ENCODE measurements at regions not wholly inside any gene's neighbourhood (a gene's known extent, or its start where the extent isn't known, plus 50 kb on each side); places are given as distances from the start of the nearest gene placed in this dataset.
A peak's percentile ranks its signal among the peaks of the same experiment; 100 is the strongest.

DNA sequence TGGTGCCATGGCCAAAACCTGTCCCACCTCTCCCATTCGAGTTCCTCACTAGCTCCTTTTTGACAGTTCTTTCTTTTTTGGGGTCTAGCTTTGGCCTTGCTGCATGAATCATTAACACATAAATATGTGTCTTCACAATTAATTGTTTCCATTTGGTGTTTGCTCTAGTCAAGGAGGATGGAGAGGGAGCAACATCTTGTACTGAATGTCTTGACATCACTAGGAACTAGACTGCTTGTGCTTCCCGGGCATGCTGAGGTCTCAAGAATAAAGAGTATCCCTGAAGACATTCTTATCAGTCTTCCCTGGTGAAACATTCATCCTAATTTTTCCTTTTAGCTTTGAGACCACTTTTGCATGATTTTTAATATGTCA is 77.0 kb upstream of the ESR1 start:
- no peak for DNase-seq (ENCODE audit: low read depth in 2 of 2)
- no peak for TF ChIP-seq CTCF (IDR thresholded peaks at IDR 0.05; ENCODE audit: low read depth, low read length)
- H3K4me3 ChIP-seq (replicated peaks in 1 of 2; ENCODE audit: low read depth in 2 of 2, low read length in 2 of 2): no peak overlapping the region

- no peak for DNase-seq (ENCODE audit: low read depth in 2 of 2)
- no peak for TF ChIP-seq CTCF (IDR thresholded peaks at IDR 0.05; ENCODE audit: low read depth, low read length)
- no peak overlapping the region for H3K4me3 ChIP-seq (replicated peaks in 1 of 2; ENCODE audit: low read depth in 2 of 2, low read length in 2 of 2)
Observed at GRCh38 chr6:151731313-151731712, 76.2 kb upstream of the ESR1 start.

- no peak for DNase-seq (ENCODE audit: low read depth in 2 of 2)
- H3K4me3 ChIP-seq (replicated peaks in 1 of 2; ENCODE audit: low read depth in 2 of 2, low read length in 2 of 2): no peak overlapping the region
- TF ChIP-seq CTCF (IDR thresholded peaks at IDR 0.05; ENCODE audit: low read depth, low read length): no peak
Observed at GRCh38 chr6:151733680-151734320, 73.7 kb upstream of the ESR1 start.

DNA sequence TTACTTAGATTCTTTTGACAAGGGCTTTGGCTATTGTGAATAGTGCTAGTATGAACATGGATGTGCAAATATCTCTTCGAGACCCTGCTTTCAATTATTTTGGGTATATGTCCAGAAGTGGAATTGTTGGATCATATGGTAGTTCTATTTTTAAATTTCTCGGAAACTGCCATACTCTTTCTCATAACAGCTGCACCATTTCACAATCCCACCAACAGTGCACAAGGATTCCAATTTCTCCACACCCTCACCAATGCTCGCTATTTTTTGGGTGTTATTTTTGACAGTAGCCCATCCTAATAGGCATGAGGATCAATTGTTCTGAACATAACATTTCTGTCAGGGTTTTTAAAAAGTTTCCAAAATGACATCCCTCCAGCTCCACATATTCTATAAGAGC is 69.2 kb upstream of the ESR1 start:
- H3K4me3 ChIP-seq (replicated peaks in 1 of 2; ENCODE audit: low read depth in 2 of 2, low read length in 2 of 2): no peak overlapping the region
- no peak for TF ChIP-seq CTCF (IDR thresholded peaks at IDR 0.05; ENCODE audit: low read depth, low read length)
- no peak for DNase-seq (ENCODE audit: low read depth in 2 of 2)

DNA sequence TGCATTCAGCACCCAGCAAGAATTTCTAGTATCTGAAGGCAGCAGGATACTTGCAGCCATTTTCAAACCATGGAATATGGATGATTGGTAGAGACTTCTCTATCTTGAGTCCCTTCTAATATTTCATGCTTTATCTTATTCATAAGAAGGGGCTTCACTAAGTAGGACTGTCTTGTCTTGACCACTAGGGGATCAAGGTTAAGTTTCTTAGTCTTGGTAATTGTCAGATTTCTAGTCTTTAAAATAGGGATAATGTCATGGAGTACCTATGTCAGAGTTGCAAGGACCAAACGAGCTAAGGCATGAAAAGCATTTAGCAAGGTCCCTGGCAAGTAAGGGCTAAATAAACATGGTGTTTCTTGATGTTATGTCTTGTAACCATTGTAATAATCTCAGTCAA is 68.5 kb upstream of the ESR1 start:
- H3K4me3 ChIP-seq (replicated peaks in 1 of 2; ENCODE audit: low read depth in 2 of 2, low read length in 2 of 2): no peak overlapping the region
- no peak for DNase-seq (ENCODE audit: low read depth in 2 of 2)
- no peak for TF ChIP-seq CTCF (IDR thresholded peaks at IDR 0.05; ENCODE audit: low read depth, low read length)

DNA sequence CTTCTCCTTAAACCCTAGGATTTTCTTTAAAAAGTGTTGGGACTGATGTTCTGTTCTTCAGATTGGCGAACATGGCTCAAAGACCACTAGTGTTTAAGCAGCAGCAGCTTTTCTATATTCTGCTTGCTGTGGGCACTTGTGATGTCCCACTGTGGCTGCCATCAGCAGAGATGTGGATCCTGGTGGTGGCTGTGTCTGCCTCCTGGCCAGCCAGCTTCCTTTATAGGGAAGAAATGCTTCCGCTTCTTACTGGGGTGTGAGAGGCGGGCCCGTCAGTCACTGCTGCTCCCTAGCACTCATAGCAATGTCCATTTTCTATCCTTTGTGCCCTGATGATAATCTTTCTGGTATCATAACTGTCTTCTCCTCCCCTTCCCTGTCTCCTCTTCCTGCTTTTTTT is 66.7 kb upstream of the ESR1 start:
- TF ChIP-seq CTCF (IDR thresholded peaks at IDR 0.05; ENCODE audit: low read depth, low read length): no peak
- no peak overlapping the region for H3K4me3 ChIP-seq (replicated peaks in 1 of 2; ENCODE audit: low read depth in 2 of 2, low read length in 2 of 2)
- DNase-seq (ENCODE audit: low read depth in 2 of 2): no peak

- peak; percentile 9 to 49 for DNase-seq (ENCODE audit: low read depth in 2 of 2)
- no peak for TF ChIP-seq CTCF (IDR thresholded peaks at IDR 0.05; ENCODE audit: low read depth, low read length)
- no peak overlapping the region for H3K4me3 ChIP-seq (replicated peaks in 1 of 2; ENCODE audit: low read depth in 2 of 2, low read length in 2 of 2)
Observed at GRCh38 chr6:151747896-151748295, 59.6 kb upstream of the ESR1 start.
